CD8-positive, alpha-beta memory T cell (primary cell): ENCODE measurements at regions not wholly inside any gene's neighbourhood (a gene's known extent, or its start where the extent isn't known, plus 50 kb on each side); places are given as distances from the start of the nearest gene placed in this dataset.

Experiments
- CTCF ChIA-PET: fragments of 350-600 bp; sonication (Branson Sonifier 250); formaldehyde crosslinking; loops from one replicate; lab custom pipeline; 2021; ENCODE audit warnings: antibody characterized with exemption; lab: Charles Lee
- POLR2A ChIA-PET: fragments of 350-600 bp; sonication (Branson Sonifier 250); formaldehyde crosslinking; loops from one replicate; lab custom pipeline; 2021; ENCODE audit warnings: antibody characterized with exemption; lab: Charles Lee
- DNase-seq, 5 donors: peaks; one replicate each; pipeline versions ENCODE4 v3.0.0 to v3.0.0-alpha.2; 2020 to 2022; ENCODE audit warnings: mixed read lengths in 1 of 5
- H3K27ac ChIP-seq: one replicate; pipeline ENCODE4 v1.7.0; 2013; ENCODE audit warnings: low read depth, mild to moderate bottlenecking, low read length, moderate library complexity
- H3K27me3 ChIP-seq: 2 replicates; pipeline ENCODE4 v1.7.0; 2013; ENCODE audit warnings: low read length, mild to moderate bottlenecking; ENCODE audit not compliant: insufficient read depth, poor library complexity, severe bottlenecking
- H3K36me3 ChIP-seq: 2 replicates; pipeline ENCODE4 v1.7.0; 2013; ENCODE audit warnings: mild to moderate bottlenecking, low read length, moderate library complexity; ENCODE audit not compliant: insufficient read depth
- H3K4me1 ChIP-seq: 2 replicates; pipeline ENCODE4 v1.7.0; 2013; ENCODE audit warnings: mild to moderate bottlenecking, low read length, moderate library complexity; ENCODE audit not compliant: insufficient read depth
- H3K4me3 ChIP-seq: 2 replicates; pipeline ENCODE4 v1.7.0; 2013; ENCODE audit warnings: mild to moderate bottlenecking, low read length
- H3K9me3 ChIP-seq: 2 replicates; pipeline ENCODE4 v1.7.0; 2013; ENCODE audit warnings: mild to moderate bottlenecking, low read length
- H3K27ac Mint-ChIP-seq, 8 donors: one replicate each; pipeline ENCODE4 v1.8.0; 2020 to 2021; ENCODE audit warnings: mixed read lengths in 8 of 8, mild to moderate bottlenecking in 6 of 8, inconsistent platforms in 3 of 8, moderate library complexity in 3 of 8
- H3K27me3 Mint-ChIP-seq, 2 donors: one replicate each; pipeline ENCODE4 v1.8.0; 2020 to 2021; ENCODE audit warnings: mixed read lengths in 2 of 2, mild to moderate bottlenecking in 1 of 2, moderate library complexity in 1 of 2
- H3K36me3 Mint-ChIP-seq, 3 donors: one replicate each; pipeline ENCODE4 v1.8.0; 2020 to 2021; ENCODE audit warnings: mixed read lengths in 3 of 3, inconsistent platforms in 1 of 3, mild to moderate bottlenecking in 1 of 3
- H3K4me1 Mint-ChIP-seq, 3 donors: one replicate each; pipeline ENCODE4 v1.8.0; 2020 to 2021; ENCODE audit warnings: mixed read lengths in 3 of 3, inconsistent platforms in 1 of 3, mild to moderate bottlenecking in 1 of 3
- H3K4me3 Mint-ChIP-seq, 7 donors: one replicate each; pipeline ENCODE4 v1.8.0; 2020 to 2021; ENCODE audit warnings: mixed read lengths in 7 of 7, mild to moderate bottlenecking in 6 of 7, moderate library complexity in 4 of 7, inconsistent platforms in 2 of 7
- H3K9me3 Mint-ChIP-seq, 5 donors: one replicate each; pipeline ENCODE4 v1.8.0; 2020 to 2022; ENCODE audit warnings: mixed read lengths in 5 of 5, mild to moderate bottlenecking in 3 of 5, moderate library complexity in 2 of 5, inconsistent platforms in 1 of 5

- no peaks in the 10 kb centered on the region for H3K27me3 ChIP-seq
- no peak overlapping the region for H3K27ac ChIP-seq
- H3K9me3 Mint-ChIP-seq = no peaks in the 10 kb centered on the region
- ChIA-PET POLR2A (no interaction called here), CTCF (no interaction called here)
- no peaks in the 10 kb centered on the region for H3K36me3 ChIP-seq
- no peak overlapping the region for H3K27ac Mint-ChIP-seq
- H3K4me3 ChIP-seq = no peak overlapping the region
- H3K4me3 Mint-ChIP-seq = no peak overlapping the region
- H3K36me3 Mint-ChIP-seq = no peaks in the 10 kb centered on the region
- no peak for DNase-seq
- no peaks in the 10 kb centered on the region for H3K4me1 Mint-ChIP-seq
- H3K9me3 ChIP-seq = no peaks in the 10 kb centered on the region
- H3K27me3 Mint-ChIP-seq = peaks cover 5 to 40% of the 10 kb centered on the region in 2 donors
- no peaks in the 10 kb centered on the region for H3K4me1 ChIP-seq
Observed at GRCh38 chr11:122494221-122494620, 161.3 kb upstream of the UBASH3B start.

- Mint-ChIP-seq H3K4me1 (no peaks in the 10 kb centered on the region), H3K27ac (no peak overlapping the region), H3K36me3 (no peaks in the 10 kb centered on the region), H3K4me3 (no peak overlapping the region), H3K27me3 (peaks cover 10 to 34% of the 10 kb centered on the region in 2 donors), H3K9me3 (no peaks in the 10 kb centered on the region)
- ChIA-PET POLR2A (no interaction called here), CTCF (no interaction called here)
- no peaks in the 10 kb centered on the region for H3K9me3 ChIP-seq
- H3K27me3 ChIP-seq = no peaks in the 10 kb centered on the region
- H3K4me3 ChIP-seq = no peak overlapping the region
- no peak overlapping the region for H3K27ac ChIP-seq
- no peak for DNase-seq
- no peaks in the 10 kb centered on the region for H3K4me1 ChIP-seq
- H3K36me3 ChIP-seq = no peaks in the 10 kb centered on the region
Observed at GRCh38 chr11:122491509-122491908, 164.0 kb upstream of the UBASH3B start.

- CTCF ChIA-PET = no interaction called here
- H3K4me1 Mint-ChIP-seq = no peaks in the 10 kb centered on the region
- POLR2A ChIA-PET = no interaction called here
Observed at GRCh38 chr11:122488892-122489706, 166.4 kb upstream of the UBASH3B start.

GRCh38 chr11:122487669-122488068 lies 167.9 kb upstream of the UBASH3B start:
- H3K4me1 ChIP-seq = no peaks in the 10 kb centered on the region
- peaks cover 10 to 25% of the 10 kb centered on the region in 2 donors for H3K27me3 Mint-ChIP-seq
- H3K27ac Mint-ChIP-seq = no peak overlapping the region
- no peak overlapping the region for H3K4me3 Mint-ChIP-seq
- no peaks in the 10 kb centered on the region for H3K9me3 ChIP-seq
- H3K4me1 Mint-ChIP-seq = no peaks in the 10 kb centered on the region
- H3K4me3 ChIP-seq = no peak overlapping the region
- H3K36me3 ChIP-seq = no peaks in the 10 kb centered on the region
- H3K27me3 ChIP-seq = no peaks in the 10 kb centered on the region
- H3K9me3 Mint-ChIP-seq = peaks cover 19 to 24% (median 19%) of the 10 kb centered on the region in 5 donors
- H3K27ac ChIP-seq = no peak overlapping the region
- H3K36me3 Mint-ChIP-seq = peaks cover 0 to 3% (median 0%) of the 10 kb centered on the region in 3 donors
- DNase-seq = no peak
- ChIA-PET CTCF (no interaction called here), POLR2A (no interaction called here)

More at GRCh38 chr11:122488892-122489706, 166.4 kb upstream of the UBASH3B start:
- Mint-ChIP-seq H3K36me3 (no peaks in the 10 kb centered on the region), H3K4me3 (no peak overlapping the region), H3K27ac (no peak overlapping the region), H3K27me3 (peaks cover 10 to 33% of the 10 kb centered on the region in 2 donors), H3K9me3 (peaks cover 6 to 12% (median 7%) of the 10 kb centered on the region in 5 donors)
- DNase-seq = no peak
- Histone ChIP-seq H3K4me3 (no peak overlapping the region), H3K27me3 (no peaks in the 10 kb centered on the region), H3K27ac (no peak overlapping the region), H3K4me1 (no peaks in the 10 kb centered on the region), H3K36me3 (no peaks in the 10 kb centered on the region), H3K9me3 (no peaks in the 10 kb centered on the region)

GRCh38 chr11:122486793-122487495 lies 168.6 kb upstream of the UBASH3B start:
- H3K9me3 ChIP-seq = no peaks in the 10 kb centered on the region
- peaks cover 19 to 28% (median 20%) of the 10 kb centered on the region in 5 donors for H3K9me3 Mint-ChIP-seq
- H3K4me1 ChIP-seq = no peaks in the 10 kb centered on the region
- DNase-seq = no peak
- no peak overlapping the region for H3K27ac Mint-ChIP-seq
- H3K27me3 ChIP-seq = no peaks in the 10 kb centered on the region
- H3K36me3 ChIP-seq = no peaks in the 10 kb centered on the region
- peaks cover 0 to 3% (median 0%) of the 10 kb centered on the region in 3 donors for H3K36me3 Mint-ChIP-seq
- H3K4me1 Mint-ChIP-seq = no peaks in the 10 kb centered on the region
- peaks cover 10 to 22% of the 10 kb centered on the region in 2 donors for H3K27me3 Mint-ChIP-seq
- no peak overlapping the region for H3K4me3 ChIP-seq
- H3K4me3 Mint-ChIP-seq = no peak overlapping the region
- CTCF ChIA-PET = no interaction called here
- H3K27ac ChIP-seq = no peak overlapping the region
- POLR2A ChIA-PET = no interaction called here

- H3K27ac ChIP-seq = no peak overlapping the region
- H3K27ac Mint-ChIP-seq = no peak overlapping the region
- H3K4me1 Mint-ChIP-seq = no peaks in the 10 kb centered on the region
- no peak overlapping the region for H3K4me3 ChIP-seq
- ChIA-PET POLR2A (no interaction called here), CTCF (no interaction called here)
- no peaks in the 10 kb centered on the region for H3K36me3 ChIP-seq
- peaks cover 11 to 18% (median 17%) of the 10 kb centered on the region in 5 donors for H3K9me3 Mint-ChIP-seq
- no peaks in the 10 kb centered on the region for H3K9me3 ChIP-seq
- peaks cover 11 to 22% of the 10 kb centered on the region in 2 donors for H3K27me3 Mint-ChIP-seq
- no peak for DNase-seq
- peaks cover 0 to 3% (median 0%) of the 10 kb centered on the region in 3 donors for H3K36me3 Mint-ChIP-seq
- H3K4me3 Mint-ChIP-seq = no peak overlapping the region
- no peaks in the 10 kb centered on the region for H3K4me1 ChIP-seq
- no peaks in the 10 kb centered on the region for H3K27me3 ChIP-seq
Observed at GRCh38 chr11:122478986-122479385, 176.5 kb upstream of the UBASH3B start.

- no peak overlapping the region for H3K27ac Mint-ChIP-seq
- no peaks in the 10 kb centered on the region for H3K4me1 ChIP-seq
- no peaks in the 10 kb centered on the region for H3K4me1 Mint-ChIP-seq
- H3K9me3 ChIP-seq = no peaks in the 10 kb centered on the region
- no peak overlapping the region for H3K4me3 ChIP-seq
- H3K27me3 ChIP-seq = no peaks in the 10 kb centered on the region
- H3K27ac ChIP-seq = no peak overlapping the region
- no peak for DNase-seq
- peaks cover 0 to 20% of the 10 kb centered on the region in 2 donors for H3K27me3 Mint-ChIP-seq
- H3K36me3 ChIP-seq = no peaks in the 10 kb centered on the region
- peaks cover 1 to 12% (median 6%) of the 10 kb centered on the region in 5 donors for H3K9me3 Mint-ChIP-seq
- CTCF ChIA-PET = no interaction called here
- H3K4me3 Mint-ChIP-seq = no peak overlapping the region
- POLR2A ChIA-PET = no interaction called here
- H3K36me3 Mint-ChIP-seq = no peaks in the 10 kb centered on the region
Observed at GRCh38 chr11:122468965-122469364, 186.6 kb upstream of the UBASH3B start.

GRCh38 chr11:122463530-122463929 lies 192.0 kb upstream of the UBASH3B start:
- Mint-ChIP-seq H3K4me3 (no peak overlapping the region), H3K36me3 (no peaks in the 10 kb centered on the region), H3K27ac (no peak overlapping the region), H3K9me3 (peaks cover 22 to 40% (median 28%) of the 10 kb centered on the region in 5 donors), H3K4me1 (no peaks in the 10 kb centered on the region), H3K27me3 (peaks cover 1 to 15% of the 10 kb centered on the region in 2 donors)
- Histone ChIP-seq H3K36me3 (no peaks in the 10 kb centered on the region), H3K4me3 (no peak overlapping the region), H3K27me3 (no peaks in the 10 kb centered on the region), H3K27ac (no peak overlapping the region), H3K9me3 (no peaks in the 10 kb centered on the region), H3K4me1 (no peaks in the 10 kb centered on the region)
- DNase-seq = no peak
- CTCF ChIA-PET = no interaction called here
- POLR2A ChIA-PET = no interaction called here
